ENCODE measurements at regions not wholly inside any gene's neighbourhood (a gene's known extent, or its start where the extent isn't known, plus 50 kb on each side); places are given as distances from the start of the nearest gene placed in this dataset.
A peak's percentile ranks its signal among the peaks of the same experiment; 100 is the strongest.
"Not testable (repeated sequence)": the region's sequence is repeated elsewhere in the genome, so short reads cannot be mapped to it uniquely, and the experiment has no call there.

DNA sequence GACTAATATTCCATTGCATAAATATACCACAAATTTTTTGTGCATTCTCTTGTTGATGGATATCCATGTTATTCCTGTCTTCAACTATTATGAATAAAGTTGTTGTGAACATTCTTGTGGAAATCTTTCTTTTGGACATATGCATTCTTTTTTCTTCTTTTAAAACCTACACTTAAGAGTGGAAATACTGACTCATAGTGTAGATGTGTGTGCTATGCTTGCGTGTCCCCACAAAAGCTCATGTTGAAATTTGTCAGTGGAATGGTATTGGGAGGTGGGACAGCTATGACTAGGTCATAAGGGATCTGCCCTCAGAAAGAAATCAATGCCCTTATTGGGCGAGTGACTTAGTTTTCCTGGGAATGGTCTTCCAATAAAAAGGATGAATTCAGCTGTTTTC is 203.6 kb upstream of the PRSS58 start:
- DNase-seq = no peak

DNA sequence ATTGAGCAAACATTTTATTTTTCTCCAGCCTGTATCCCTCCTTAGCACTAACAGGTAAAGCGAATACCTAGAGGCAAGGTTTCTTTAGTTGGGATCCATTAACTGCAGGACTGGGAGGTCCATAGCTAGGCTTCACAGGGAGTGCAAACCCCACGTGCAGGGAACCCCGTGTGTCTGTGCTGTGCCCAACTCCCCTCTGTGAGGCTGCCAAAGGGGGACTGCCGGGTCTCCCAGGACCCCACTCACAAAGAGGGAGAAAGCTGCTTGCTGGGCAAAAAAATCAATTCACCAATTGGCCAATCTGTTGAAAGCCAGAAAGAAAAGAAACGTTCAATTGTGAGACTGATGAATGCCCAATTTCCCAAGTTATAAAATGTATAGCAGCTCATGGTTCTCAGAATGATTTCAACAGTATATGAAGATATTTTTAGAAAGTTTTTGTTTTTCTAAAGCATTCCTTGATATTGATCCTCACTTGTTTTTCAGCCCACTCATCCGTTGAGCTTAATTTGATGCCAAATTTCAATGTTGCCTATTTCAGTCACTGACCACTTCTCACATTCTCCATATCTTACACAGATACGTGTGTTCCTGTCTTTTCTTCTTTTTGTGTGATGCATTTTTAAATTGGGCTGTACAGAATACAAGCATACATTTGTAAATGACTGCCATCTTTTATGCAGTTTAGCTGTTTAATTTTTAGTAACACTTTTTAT is 202.7 kb upstream of the PRSS58 start:
- no peak for DNase-seq

- DNase-seq = peak in 1 of 2 experiments; percentile 44
These were observed 201.7 kb upstream of the PRSS58 start for GRCh38 chr7:142459551-142459963.

DNA sequence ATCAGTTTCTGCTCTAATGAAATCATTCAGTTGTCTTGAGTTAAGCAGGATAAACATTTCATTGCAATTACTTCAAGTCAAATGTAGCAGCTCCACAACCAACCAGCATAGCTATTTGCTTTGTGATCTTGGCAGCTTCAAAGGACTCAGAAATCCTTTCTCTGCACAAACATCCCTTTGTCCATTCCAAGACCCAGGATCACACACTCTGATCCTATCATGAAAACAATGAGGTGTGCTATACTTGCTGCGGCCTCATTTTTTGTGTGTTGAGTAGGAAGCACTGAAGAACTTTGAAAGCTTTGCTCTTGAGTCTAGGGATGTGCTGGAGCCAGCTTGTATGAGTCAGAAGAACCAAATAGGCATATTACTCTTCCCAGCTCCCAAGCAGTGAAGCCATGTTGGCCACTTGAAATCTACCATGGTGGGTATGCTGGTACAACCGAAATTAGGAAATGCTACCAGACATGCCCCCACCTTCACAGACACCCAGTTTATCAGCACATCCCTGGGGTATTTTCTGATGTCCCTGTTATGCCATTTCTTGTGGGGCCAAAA is 199.4 kb upstream of the PRSS58 start:
- no peak for DNase-seq

DNA sequence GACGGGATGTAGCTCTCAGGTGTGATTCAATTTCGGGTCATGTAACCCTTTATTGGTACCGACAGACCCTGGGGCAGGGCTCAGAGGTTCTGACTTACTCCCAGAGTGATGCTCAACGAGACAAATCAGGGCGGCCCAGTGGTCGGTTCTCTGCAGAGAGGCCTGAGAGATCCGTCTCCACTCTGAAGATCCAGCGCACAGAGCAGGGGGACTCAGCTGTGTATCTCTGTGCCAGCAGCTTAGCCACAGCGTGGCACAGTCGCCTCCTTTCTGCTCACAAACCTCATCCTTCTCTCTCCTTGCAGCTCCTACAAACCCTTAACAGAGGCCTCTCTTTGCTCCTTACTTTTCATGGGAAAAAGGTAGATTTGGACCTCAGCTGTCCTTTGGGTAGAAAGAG is 197.5 kb upstream of the PRSS58 start:
- DNase-seq = no peak

GRCh38 chr7:142454862-142455261 is 197.0 kb upstream of the PRSS58 start:
- no peak for DNase-seq

DNA sequence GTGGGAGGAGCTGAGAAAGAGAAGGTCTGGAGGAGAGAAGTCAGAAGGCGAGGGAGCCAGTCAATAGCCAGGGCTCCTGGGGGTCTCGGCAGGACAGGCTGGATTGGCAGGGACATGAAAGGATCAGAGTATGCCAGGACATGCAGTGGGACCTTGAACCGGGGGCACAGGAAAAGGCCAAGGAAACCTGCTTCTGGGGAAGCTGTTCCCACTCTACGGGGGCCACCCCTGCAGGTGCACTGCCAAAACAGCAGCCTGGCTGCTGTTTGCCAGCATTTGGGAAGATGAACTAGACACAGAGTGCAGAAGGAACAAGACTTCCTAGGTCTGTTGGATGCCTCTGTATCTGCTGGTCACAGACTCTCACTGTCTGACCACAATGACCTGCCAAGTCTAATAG is 194.9 kb upstream of the PRSS58 start:
- no peak for DNase-seq

DNA sequence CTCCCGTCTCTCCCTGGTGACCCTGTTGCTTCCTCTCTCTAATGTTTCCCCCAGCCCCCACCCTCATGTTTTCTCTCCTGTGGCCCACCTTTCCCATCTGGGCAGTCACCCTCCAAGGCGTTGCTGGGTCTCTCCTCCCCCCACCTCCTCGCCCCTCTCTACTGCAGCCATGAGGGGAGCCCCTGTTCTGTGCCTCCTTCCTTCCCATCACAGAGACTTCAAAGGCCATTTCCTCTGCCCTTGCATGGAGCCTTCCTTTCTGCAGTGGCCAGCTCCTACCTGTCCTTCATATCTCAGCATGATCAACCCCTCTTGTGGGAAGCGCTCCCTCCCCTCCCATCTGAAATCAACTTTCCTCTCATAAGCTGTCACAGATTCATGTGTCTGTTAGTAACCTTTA is 194.0 kb upstream of the PRSS58 start:
- DNase-seq = no peak

DNA sequence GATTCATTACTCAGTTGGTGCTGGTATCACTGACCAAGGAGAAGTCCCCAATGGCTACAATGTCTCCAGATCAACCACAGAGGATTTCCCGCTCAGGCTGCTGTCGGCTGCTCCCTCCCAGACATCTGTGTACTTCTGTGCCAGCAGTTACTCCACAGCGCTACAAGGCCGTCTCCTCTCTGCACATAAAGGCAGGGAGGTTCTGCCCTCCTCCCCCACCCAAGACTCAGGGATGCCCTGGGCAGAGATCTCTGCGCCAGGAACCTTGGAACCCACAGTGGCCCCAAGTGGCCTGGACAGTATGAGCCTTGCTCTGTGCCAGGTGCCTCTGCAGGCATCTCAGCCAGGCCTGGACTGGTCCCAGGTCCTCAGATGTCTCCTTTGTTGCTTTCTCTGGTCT is 193.4 kb upstream of the PRSS58 start:
- DNase-seq = no peak

DNA sequence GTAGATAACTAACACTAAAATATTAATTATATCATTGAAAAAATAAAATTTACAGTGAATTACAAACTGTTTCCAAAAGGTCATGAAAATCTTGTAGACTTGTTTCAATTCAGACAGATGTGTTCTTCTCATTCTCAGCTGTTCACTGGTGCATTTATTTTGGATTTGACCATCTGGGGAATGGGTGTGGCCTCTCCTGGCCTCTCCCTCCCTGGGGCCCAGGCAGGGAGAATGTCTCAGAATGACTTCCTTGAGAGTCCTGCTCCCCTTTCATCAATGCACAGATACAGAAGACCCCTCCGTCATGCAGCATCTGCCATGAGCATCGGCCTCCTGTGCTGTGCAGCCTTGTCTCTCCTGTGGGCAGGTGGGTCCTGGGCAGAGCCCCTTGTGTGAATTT is 192.8 kb upstream of the PRSS58 start:
- no peak for DNase-seq

DNA sequence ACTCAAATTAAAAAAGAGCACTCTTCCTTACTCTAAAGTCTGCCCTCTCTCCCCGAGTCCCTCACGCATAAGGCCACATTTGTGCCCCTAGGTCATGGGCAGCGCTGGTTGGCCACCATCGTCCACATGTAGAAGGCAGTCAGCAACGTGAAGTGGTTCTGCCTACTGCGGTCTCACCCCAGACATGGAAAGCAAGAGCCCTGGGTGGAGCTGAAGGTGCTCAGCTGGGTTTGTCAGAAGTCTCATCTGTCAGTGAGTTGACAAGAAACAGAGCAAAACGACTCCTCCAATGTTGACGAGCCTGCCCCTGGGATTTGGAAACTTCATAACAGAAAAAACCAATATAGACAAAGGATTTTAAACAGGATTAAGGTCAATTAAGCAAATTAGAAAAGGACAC is 192.3 kb upstream of the PRSS58 start:
- no peak for DNase-seq

DNA sequence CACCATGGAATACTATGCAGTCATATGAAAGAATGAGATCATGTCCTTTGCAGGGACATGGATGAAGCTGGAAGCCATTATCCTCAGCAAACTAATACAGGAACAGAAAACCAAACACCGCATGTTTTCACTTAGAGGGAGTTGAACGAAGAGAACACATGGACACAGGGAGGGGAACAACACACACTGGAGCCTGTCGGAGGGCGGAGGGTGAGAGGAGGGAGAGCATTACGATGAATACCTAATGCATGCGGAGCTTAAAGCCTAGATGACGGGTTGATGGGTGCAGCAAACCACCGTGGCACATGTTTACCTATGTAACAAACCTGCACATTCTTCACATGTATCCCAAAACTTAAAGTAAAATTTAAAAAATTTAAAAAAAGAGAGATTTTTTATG is 191.0 kb upstream of the PRSS58 start:
- DNase-seq = not testable (repeated sequence)

DNA sequence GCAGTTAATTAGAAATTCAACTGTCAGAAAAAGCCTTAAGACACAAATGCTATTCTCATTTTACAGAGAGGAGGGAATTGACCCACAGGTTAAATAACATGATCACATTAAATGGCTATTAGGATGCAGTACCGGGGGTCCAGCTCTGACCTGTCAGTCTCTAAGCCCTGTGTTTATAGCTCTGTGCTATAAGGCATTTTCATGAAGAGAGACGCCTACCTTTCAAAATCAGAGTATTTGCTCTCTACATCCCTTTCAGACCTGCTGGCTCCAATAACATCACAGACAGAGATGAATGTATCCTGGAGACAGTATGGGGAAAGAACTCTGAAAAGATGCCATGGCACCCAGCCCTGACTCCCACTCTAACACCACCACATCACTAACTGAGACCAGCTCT is 189.9 kb upstream of the PRSS58 start:
- no peak for DNase-seq

GRCh38 chr7:142445019-142445686 is 187.3 kb upstream of the PRSS58 start:
- DNase-seq = peak; percentile 42 to 49

- no peak for DNase-seq
These were observed 185.6 kb upstream of the PRSS58 start for GRCh38 chr7:142443216-142444010.

GRCh38 chr7:142442396-142442795 is 184.5 kb upstream of the PRSS58 start:
- DNase-seq = no peak

GRCh38 chr7:142440906-142441411 is 183.1 kb upstream of the PRSS58 start:
- DNase-seq = no peak

DNA sequence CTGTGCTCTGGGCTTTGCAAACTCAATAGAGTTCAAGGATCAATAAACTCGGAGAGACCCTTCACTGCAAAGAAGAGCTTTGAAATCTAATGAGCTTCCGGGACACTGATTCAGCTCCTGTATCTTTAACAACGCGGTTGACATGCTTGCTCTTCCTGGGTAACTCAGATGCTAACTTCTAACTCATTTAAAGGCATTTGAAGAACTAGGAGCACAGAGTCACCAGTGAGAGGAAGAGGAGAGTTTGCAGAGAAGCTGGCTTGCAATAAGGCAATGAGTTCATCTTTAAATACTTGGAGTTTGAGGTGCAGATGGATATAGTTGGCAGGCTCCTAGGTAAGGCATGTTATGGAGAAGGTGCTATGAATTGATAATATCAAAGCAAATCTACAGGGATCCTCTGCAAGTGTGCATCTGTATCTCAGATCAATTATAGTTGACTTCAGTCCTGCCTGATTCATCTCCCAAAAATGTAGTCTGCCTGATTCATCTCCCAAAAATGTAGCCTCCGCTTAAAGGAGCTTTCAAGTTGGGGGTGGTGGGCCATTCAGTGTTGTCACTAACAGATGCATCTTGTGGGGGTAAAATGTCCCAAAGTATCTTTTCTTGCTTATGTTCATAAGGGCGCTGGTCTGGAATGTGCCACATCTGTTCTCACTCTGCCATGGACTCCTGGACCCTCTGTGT is 182.5 kb upstream of the PRSS58 start:
- DNase-seq = no peak

DNA sequence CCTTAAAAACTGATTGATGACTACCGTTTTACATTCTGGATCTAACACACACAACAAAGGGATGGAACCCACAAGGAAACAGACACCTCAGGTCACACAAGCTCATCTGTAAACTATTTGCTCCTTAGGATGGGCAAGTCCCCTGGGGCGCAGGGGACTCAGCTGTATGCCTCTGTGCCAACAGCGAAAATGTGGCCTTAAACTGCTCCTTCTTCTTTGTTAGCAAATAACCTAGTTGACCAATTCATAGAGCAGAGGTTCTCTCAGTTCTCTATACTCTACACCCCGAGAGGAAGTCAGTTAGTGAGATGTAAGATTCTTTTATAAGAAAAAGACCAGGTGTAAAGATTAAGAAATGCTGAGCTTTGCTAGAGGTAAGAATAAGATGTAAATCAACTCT is 181.9 kb upstream of the PRSS58 start:
- no peak for DNase-seq

GRCh38 chr7:142438923-142439515 is 181.2 kb upstream of the PRSS58 start:
- no peak for DNase-seq

- peak in 1 of 2 experiments; percentile 40 for DNase-seq
These were observed 180.5 kb upstream of the PRSS58 start for GRCh38 chr7:142438235-142438922.

GRCh38 chr7:142437741-142438140 is 179.9 kb upstream of the PRSS58 start:
- DNase-seq = no peak
